OCI-LY3 (cell line): ENCODE measurements at regions not wholly inside any gene's neighbourhood (a gene's known extent, or its start where the extent isn't known, plus 50 kb on each side); places are given as distances from the start of the nearest gene placed in this dataset.

Experiments
- H2AFZ ChIP-seq: fragments of 200-600, 300-600 bp; shearing (Covaris generic); 2 replicates; pipeline ENCODE4 v1.6.0; 2014; ENCODE audit warnings: antibody characterized with exemption, low read depth, low read length
- H3K27ac ChIP-seq: fragments of 200-600, 300-600 bp; sonication (generic); 2 replicates; pipeline ENCODE4 v1.5.1; 2014; ENCODE audit warnings: mild to moderate bottlenecking, low read length, moderate library complexity, mixed read lengths
- H3K27me3 ChIP-seq: fragments of 200-600, 300-600 bp; sonication (generic); 2 replicates; pipeline ENCODE4 v1.6.1; 2014; ENCODE audit warnings: low read depth, low read length, mixed read lengths
- H3K36me3 ChIP-seq: fragments of 200-600, 300-600 bp; sonication (generic); replicated peaks from 2 replicates; pipeline ENCODE3; 2014; ENCODE audit warnings: low read depth, low read length, mixed read lengths
- H3K4me1 ChIP-seq: fragments of 300-600, 200-600 bp; sonication (generic); 2 replicates; pipeline ENCODE4 v1.6.1; 2014; ENCODE audit warnings: low read length, mixed read lengths
- H3K4me2 ChIP-seq: fragments of 200-600, 300-600 bp; sonication (generic); 2 replicates; pipeline ENCODE4 v1.6.1; 2014; ENCODE audit warnings: low read length, mixed read lengths
- H3K4me3 ChIP-seq: fragments of 300-600, 200-600 bp; sonication (generic); 2 replicates; pipeline ENCODE4 v1.5.1; 2014; ENCODE audit warnings: antibody characterized with exemption, mild to moderate bottlenecking, low read length, moderate library complexity
- H3K79me2 ChIP-seq: fragments of 300-600, 200-600 bp; shearing (Covaris generic); 2 replicates; pipeline ENCODE4 v1.6.1; 2014; ENCODE audit warnings: mild to moderate bottlenecking, low read length, mixed read lengths
- H3K9ac ChIP-seq: fragments of 300-600, 200-600 bp; shearing (Covaris generic); 2 replicates; pipeline ENCODE4 v1.6.0; 2014; ENCODE audit warnings: mild to moderate bottlenecking, low read length, moderate library complexity
- H3K9me3 ChIP-seq: fragments of 200-600, 300-600 bp; shearing (Covaris generic); 2 replicates; pipeline ENCODE4 v1.6.1; 2014; ENCODE audit warnings: low read length, mixed read lengths; ENCODE audit not compliant: insufficient read depth
- H4K20me1 ChIP-seq: fragments of 200-600, 300-600 bp; sonication (generic); 2 replicates; pipeline ENCODE4 v1.6.1; 2016; ENCODE audit warnings: low read length, mixed read lengths; ENCODE audit not compliant: insufficient read depth
- EZH2phosphoT487 ChIP-seq: fragments of 200-600 bp; shearing (Covaris generic); IDR thresholded peaks from 2 replicates; pipeline ENCODE4 v1.6.1; 2018; ENCODE audit warnings: antibody characterized with exemption, mixed run types, low read depth
- TF ChIP-seq, protein P1 (sequence below): fragments of 200-600, 300-600 bp; sonication (generic); IDR thresholded peaks from 2 replicates; pipeline ENCODE4 v1.5.1; 2014; ENCODE audit warnings: antibody characterized with exemption, low read length, low read depth

DNA sequence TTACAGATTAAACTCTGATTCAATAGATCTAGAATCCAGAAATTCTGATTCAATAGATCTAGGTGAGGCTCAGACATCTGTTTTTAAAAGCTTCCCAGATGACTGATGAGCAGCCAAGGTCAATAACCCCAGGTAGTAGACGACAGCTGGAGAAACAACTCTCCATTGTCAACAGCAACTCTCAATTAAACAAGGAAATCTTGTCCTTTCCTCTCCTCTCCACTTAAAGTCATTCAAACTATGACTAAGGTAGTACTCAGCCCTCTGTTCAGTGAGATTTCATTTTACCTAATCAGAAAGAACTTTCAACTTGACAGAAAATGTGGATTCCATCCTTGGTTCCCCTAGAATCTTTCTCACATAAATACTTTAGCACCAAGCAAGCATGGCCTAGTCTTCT, 94.6 kb upstream of the SCG2 start:
- Histone ChIP-seq H3K9me3 (no peaks in the 10 kb centered on the region), H3K79me2 (no peaks in the 10 kb centered on the region), H4K20me1 (no peaks in the 10 kb centered on the region), H3K4me1 (no peaks in the 10 kb centered on the region), H3K27me3 (no peaks in the 10 kb centered on the region), H3K9ac (no peak overlapping the region), H3K36me3 (no peaks in the 10 kb centered on the region), H3K4me3 (no peak overlapping the region), H2AFZ (no peak overlapping the region), H3K27ac (no peak overlapping the region), H3K4me2 (no peak overlapping the region)
- no peak for TF ChIP-seq EZH2phosphoT487
- TF ChIP-seq, protein P1, sequence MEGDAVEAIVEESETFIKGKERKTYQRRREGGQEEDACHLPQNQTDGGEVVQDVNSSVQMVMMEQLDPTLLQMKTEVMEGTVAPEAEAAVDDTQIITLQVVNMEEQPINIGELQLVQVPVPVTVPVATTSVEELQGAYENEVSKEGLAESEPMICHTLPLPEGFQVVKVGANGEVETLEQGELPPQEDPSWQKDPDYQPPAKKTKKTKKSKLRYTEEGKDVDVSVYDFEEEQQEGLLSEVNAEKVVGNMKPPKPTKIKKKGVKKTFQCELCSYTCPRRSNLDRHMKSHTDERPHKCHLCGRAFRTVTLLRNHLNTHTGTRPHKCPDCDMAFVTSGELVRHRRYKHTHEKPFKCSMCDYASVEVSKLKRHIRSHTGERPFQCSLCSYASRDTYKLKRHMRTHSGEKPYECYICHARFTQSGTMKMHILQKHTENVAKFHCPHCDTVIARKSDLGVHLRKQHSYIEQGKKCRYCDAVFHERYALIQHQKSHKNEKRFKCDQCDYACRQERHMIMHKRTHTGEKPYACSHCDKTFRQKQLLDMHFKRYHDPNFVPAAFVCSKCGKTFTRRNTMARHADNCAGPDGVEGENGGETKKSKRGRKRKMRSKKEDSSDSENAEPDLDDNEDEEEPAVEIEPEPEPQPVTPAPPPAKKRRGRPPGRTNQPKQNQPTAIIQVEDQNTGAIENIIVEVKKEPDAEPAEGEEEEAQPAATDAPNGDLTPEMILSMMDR, result no peak

DNA sequence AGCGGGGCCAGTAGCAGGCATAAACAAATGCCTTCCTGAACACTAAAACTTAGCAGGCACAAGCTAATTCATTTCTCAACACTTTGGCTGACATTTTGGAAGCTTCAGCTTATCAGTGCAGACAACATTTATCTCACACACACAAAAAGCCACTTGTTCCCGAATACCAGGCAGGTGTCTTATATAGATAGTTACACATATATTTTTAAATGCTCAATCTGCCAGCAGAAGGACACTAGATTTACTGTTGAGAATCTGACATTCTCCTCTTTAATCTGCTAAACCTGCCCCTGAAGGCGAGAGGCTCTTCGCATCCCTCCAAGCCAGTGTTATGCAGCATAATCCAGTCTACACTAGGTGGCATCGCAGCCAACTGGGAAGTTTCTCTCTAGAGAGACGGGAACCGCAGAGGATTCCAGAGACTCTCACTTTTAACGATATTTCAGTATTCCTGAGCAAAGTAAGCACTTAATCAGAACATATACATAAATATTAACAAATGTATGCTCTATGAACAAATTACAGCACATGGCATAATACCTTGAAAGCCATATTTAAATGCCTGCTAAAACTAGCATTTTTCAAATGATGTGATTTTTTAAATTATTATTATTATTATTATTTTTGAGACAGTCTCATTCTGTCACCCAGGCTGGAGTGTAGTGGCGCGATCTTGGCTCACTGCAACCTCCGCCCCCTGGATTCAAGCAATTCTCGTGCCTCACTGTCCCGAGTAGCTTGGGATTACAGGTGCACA, 90.2 kb upstream of the SCG2 start:
- TF ChIP-seq, protein P1, result peak; percentile 47
- no peak for TF ChIP-seq EZH2phosphoT487
- Histone ChIP-seq H2AFZ (no peak overlapping the region), H3K4me3 (no peak overlapping the region), H3K27ac (no peak overlapping the region), H3K79me2 (no peaks in the 10 kb centered on the region), H3K27me3 (no peaks in the 10 kb centered on the region), H3K9ac (no peak overlapping the region), H3K4me2 (no peak overlapping the region), H3K4me1 (no peaks in the 10 kb centered on the region), H3K9me3 (no peaks in the 10 kb centered on the region), H4K20me1 (no peaks in the 10 kb centered on the region), H3K36me3 (no peaks in the 10 kb centered on the region)

DNA sequence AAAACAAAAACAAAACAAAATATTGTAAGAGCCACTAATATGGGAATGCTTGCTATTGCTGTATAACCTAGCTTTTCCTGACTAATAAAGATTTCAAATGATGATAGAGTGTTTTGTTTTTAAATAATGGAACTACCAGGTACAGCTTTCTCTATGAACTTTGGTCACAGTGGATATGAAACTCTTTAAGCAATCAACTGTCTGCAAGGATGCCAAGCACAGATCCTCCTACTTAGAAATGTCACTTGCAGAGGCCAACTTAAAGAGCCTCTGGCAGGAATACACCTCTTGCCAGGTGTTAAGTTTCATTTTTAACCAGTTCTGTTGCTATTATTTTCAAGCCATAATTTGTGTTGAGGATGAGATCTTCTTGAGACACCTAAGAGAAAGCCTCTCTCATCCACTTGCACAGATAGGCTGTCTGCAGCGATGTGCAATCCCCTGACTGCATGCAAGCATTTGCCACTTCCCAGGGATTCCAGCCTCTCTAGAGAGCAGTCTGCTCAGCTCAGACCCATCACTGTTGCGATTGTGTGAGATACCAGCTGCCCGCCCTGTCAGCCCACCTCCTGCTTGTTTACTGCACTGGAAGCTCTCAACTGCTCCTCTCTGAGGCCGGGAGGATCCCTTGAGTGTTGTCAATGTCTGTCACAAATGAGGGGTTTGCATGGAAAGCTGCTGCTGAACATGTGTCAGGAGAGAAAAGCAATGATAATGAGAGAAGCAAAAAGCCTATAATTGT, 86.1 kb upstream of the SCG2 start:
- H3K27me3 ChIP-seq, result no peaks in the 10 kb centered on the region
- no peak overlapping the region for H3K27ac ChIP-seq
- TF ChIP-seq, protein P1, result no peak
- TF ChIP-seq EZH2phosphoT487, result no peak
- no peak overlapping the region for H3K9ac ChIP-seq
- H3K4me1 ChIP-seq, result peaks cover 5% of the 10 kb centered on the region
- no peak overlapping the region for H3K4me2 ChIP-seq
- H3K36me3 ChIP-seq, result no peaks in the 10 kb centered on the region
- H3K9me3 ChIP-seq, result no peaks in the 10 kb centered on the region
- H4K20me1 ChIP-seq, result no peaks in the 10 kb centered on the region
- H3K4me3 ChIP-seq, result no peak overlapping the region
- no peaks in the 10 kb centered on the region for H3K79me2 ChIP-seq
- H2AFZ ChIP-seq, result no peak overlapping the region

DNA sequence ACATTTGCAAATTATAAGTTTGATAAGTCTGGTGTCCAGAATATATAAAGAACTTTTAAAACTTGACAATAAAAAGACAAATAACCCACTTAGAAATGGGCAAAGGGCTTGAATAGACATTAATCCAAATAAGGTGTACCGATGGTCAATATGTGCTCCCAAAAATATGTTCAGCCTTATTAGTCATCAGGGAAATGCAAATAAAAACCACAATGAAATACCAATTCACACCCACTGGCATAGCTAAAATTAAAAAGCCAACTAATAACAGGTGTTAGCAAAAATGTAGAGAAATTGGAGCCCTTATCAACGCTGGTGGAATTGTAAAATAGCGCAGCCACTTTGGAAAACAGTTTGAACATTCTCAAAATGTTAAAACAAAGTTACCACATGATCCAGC, 79.0 kb upstream of the SCG2 start:
- Histone ChIP-seq H3K9ac (no peak overlapping the region), H3K9me3 (no peaks in the 10 kb centered on the region), H3K4me3 (no peak overlapping the region), H3K36me3 (no peaks in the 10 kb centered on the region), H3K4me1 (peaks cover 5% of the 10 kb centered on the region), H3K79me2 (no peaks in the 10 kb centered on the region), H3K27me3 (no peaks in the 10 kb centered on the region), H2AFZ (no peak overlapping the region), H3K4me2 (no peak overlapping the region), H4K20me1 (no peaks in the 10 kb centered on the region), H3K27ac (no peak overlapping the region)
- no peak for TF ChIP-seq EZH2phosphoT487
- TF ChIP-seq, protein P1, result no peak
